ENCODE measurements at regions not wholly inside any gene's neighbourhood (a gene's known extent, or its start where the extent isn't known, plus 50 kb on each side); places are given as distances from the start of the nearest gene placed in this dataset.

DNA sequence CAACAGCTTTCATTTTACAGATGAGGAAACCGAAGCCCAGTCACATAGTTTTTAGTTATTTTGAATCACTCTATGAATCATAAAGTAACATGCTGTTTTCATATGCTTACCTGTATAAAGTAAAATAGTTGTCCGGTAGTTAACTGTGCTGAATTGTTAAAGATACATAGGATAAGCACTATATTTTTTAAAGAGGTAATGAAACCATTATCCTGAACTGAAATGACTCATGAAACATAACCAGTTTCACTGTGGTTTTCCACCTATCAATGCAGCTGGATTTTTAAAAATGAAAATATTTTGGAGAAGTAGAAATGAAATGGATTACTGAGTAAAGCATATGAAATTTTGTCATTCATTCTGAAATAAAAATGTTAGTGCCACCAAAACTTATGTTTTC is 655.0 kb downstream of the OLFM4 start:
- POLR2A ChIA-PET: no interaction called here
- Histone ChIP-seq H3K36me3 (ENCODE audit: control insufficient read depth, insufficient read depth, low read length) (no peaks in the 10 kb centered on the region), H3K4me3 (ENCODE audit: low read depth in 2 of 2, low read length in 2 of 2) (no peak overlapping the region), H3K9me3 (ENCODE audit: control insufficient read depth, insufficient read depth, low read depth, low read length) (no peaks in the 10 kb centered on the region), H3K4me1 (ENCODE audit: control insufficient read depth, insufficient read depth, low read length) (no peaks in the 10 kb centered on the region), H3K27ac (ENCODE audit: low read length) (no peak overlapping the region), H3K27me3 (ENCODE audit: control insufficient read depth, insufficient read depth, low read length) (no peaks in the 10 kb centered on the region)
- BruUV-seq (replicated peaks): no TSS peak
- ATAC-seq (no peak), DNase-seq (ENCODE audit: low read depth, low spot score) (no peak)
- intact Hi-C loops (cut with micrococcal nuclease; ENCODE audit: unreplicated experiment) (no loop called here), in situ Hi-C loops (cut with HindIII; ENCODE audit: low pct_unique_long_range_greater_than_20kb, low sequenced_read_pairs) (no loop called here)
- TF ChIP-seq POLR2AphosphoS5 (IDR thresholded peaks at IDR 0.05; ENCODE audit: low read depth, low read length) (no peak), TCF7L2 (IDR thresholded peaks at IDR 0.05; ENCODE audit: low read depth, low read length) (no peak)
- TF ChIP-seq, protein P1, sequence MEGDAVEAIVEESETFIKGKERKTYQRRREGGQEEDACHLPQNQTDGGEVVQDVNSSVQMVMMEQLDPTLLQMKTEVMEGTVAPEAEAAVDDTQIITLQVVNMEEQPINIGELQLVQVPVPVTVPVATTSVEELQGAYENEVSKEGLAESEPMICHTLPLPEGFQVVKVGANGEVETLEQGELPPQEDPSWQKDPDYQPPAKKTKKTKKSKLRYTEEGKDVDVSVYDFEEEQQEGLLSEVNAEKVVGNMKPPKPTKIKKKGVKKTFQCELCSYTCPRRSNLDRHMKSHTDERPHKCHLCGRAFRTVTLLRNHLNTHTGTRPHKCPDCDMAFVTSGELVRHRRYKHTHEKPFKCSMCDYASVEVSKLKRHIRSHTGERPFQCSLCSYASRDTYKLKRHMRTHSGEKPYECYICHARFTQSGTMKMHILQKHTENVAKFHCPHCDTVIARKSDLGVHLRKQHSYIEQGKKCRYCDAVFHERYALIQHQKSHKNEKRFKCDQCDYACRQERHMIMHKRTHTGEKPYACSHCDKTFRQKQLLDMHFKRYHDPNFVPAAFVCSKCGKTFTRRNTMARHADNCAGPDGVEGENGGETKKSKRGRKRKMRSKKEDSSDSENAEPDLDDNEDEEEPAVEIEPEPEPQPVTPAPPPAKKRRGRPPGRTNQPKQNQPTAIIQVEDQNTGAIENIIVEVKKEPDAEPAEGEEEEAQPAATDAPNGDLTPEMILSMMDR (IDR thresholded peaks at IDR 0.05): no peak
- CTCF ChIA-PET: no interaction called here

DNA sequence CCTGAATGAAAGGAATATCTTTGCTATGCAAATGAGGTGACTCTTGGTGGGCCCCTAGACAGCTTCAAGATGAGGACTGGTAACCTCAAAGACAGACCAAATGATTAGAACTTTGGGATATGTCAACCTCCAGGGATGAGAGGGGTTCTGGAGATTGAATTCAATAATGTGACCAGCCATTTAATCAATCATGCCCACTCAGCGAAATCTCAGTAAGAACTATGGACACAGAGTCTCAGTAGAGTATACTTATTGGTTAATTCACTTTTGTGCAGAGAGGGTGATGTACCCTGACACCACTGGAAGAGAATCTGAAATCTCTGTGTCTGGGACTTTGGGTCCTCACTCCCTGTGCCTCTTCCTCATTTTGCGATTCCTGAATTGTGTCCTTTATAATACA is 662.8 kb downstream of the OLFM4 start:
- intact Hi-C loops (cut with micrococcal nuclease; ENCODE audit: unreplicated experiment): no loop called here
- H3K4me1 ChIP-seq (ENCODE audit: control insufficient read depth, insufficient read depth, low read length): no peaks in the 10 kb centered on the region
- no peak for ATAC-seq

More for the DNA sequence above, 662.8 kb downstream of the OLFM4 start:
- H3K9me3 ChIP-seq (ENCODE audit: control insufficient read depth, insufficient read depth, low read depth, low read length): no peaks in the 10 kb centered on the region
- no TSS peak for BruUV-seq (replicated peaks)
- CTCF ChIA-PET: no interaction called here
- no peak overlapping the region for H3K27ac ChIP-seq (ENCODE audit: low read length)
- no peaks in the 10 kb centered on the region for H3K27me3 ChIP-seq (ENCODE audit: control insufficient read depth, insufficient read depth, low read length)
- POLR2A ChIA-PET: no interaction called here
- in situ Hi-C loops (cut with HindIII; ENCODE audit: low pct_unique_long_range_greater_than_20kb, low sequenced_read_pairs): no loop called here
- no peaks in the 10 kb centered on the region for H3K36me3 ChIP-seq (ENCODE audit: control insufficient read depth, insufficient read depth, low read length)
- no peak for DNase-seq (ENCODE audit: low read depth, low spot score)
- TF ChIP-seq TCF7L2 (IDR thresholded peaks at IDR 0.05; ENCODE audit: low read depth, low read length): no peak
- no peak for TF ChIP-seq POLR2AphosphoS5 (IDR thresholded peaks at IDR 0.05; ENCODE audit: low read depth, low read length)
- no peak for TF ChIP-seq SIN3A (IDR thresholded peaks at IDR 0.05; ENCODE audit: borderline replicate concordance, insufficient read depth, low read depth, low read length)
- TF ChIP-seq, protein P1 (IDR thresholded peaks at IDR 0.05): no peak
- TF ChIP-seq, protein P2, sequence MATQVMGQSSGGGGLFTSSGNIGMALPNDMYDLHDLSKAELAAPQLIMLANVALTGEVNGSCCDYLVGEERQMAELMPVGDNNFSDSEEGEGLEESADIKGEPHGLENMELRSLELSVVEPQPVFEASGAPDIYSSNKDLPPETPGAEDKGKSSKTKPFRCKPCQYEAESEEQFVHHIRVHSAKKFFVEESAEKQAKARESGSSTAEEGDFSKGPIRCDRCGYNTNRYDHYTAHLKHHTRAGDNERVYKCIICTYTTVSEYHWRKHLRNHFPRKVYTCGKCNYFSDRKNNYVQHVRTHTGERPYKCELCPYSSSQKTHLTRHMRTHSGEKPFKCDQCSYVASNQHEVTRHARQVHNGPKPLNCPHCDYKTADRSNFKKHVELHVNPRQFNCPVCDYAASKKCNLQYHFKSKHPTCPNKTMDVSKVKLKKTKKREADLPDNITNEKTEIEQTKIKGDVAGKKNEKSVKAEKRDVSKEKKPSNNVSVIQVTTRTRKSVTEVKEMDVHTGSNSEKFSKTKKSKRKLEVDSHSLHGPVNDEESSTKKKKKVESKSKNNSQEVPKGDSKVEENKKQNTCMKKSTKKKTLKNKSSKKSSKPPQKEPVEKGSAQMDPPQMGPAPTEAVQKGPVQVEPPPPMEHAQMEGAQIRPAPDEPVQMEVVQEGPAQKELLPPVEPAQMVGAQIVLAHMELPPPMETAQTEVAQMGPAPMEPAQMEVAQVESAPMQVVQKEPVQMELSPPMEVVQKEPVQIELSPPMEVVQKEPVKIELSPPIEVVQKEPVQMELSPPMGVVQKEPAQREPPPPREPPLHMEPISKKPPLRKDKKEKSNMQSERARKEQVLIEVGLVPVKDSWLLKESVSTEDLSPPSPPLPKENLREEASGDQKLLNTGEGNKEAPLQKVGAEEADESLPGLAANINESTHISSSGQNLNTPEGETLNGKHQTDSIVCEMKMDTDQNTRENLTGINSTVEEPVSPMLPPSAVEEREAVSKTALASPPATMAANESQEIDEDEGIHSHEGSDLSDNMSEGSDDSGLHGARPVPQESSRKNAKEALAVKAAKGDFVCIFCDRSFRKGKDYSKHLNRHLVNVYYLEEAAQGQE (IDR thresholded peaks at IDR 0.05; ENCODE audit: insufficient read depth in 1 of 2, low read depth in 2 of 2, low read length in 1 of 2): no peak
- no peak overlapping the region for H3K4me3 ChIP-seq (ENCODE audit: low read depth in 2 of 2, low read length in 2 of 2)

All from Panc1 (cell line).